Activated CD4-positive, alpha-beta T cell treated with anti-CD3 and anti-CD28 coated beads, Interleukin-2, amount 50 U/mL, for 1 hour (primary cell): ENCODE measurements at regions not wholly inside any gene's neighbourhood (a gene's known extent, or its start where the extent isn't known, plus 50 kb on each side); places are given as distances from the start of the nearest gene placed in this dataset.

ENCODE experiments used
- DNase-seq: peaks from one replicate; pipeline ENCODE4 v3.0.0-alpha.2; 2020

- no peak for DNase-seq
These were observed 673.8 kb upstream of the FANCL start for GRCh38 chr2:58914733-58915505.

GRCh38 chr2:58913082-58913726 lies 672.1 kb upstream of the FANCL start:
- no peak for DNase-seq

- no peak for DNase-seq
These were observed 670.8 kb upstream of the FANCL start for GRCh38 chr2:58911877-58912276.

GRCh38 chr2:58908501-58909154 lies 667.5 kb upstream of the FANCL start:
- DNase-seq = no peak

GRCh38 chr2:58907644-58908043 lies 666.5 kb upstream of the FANCL start:
- no peak for DNase-seq

- no peak for DNase-seq
These were observed 665.0 kb upstream of the FANCL start for GRCh38 chr2:58906081-58906645.

GRCh38 chr2:58904095-58904494 lies 663.0 kb upstream of the FANCL start:
- no peak for DNase-seq

GRCh38 chr2:58903427-58903826 lies 662.3 kb upstream of the FANCL start:
- no peak for DNase-seq

- no peak for DNase-seq
These were observed 659.3 kb upstream of the FANCL start for GRCh38 chr2:58900246-58901027.

- no peak for DNase-seq
These were observed 658.6 kb upstream of the FANCL start for GRCh38 chr2:58899692-58900091.

- no peak for DNase-seq
These were observed 655.5 kb upstream of the FANCL start for GRCh38 chr2:58896638-58897037.

GRCh38 chr2:58895857-58896256 lies 654.7 kb upstream of the FANCL start:
- no peak for DNase-seq

GRCh38 chr2:58893656-58894351 lies 652.7 kb upstream of the FANCL start:
- DNase-seq = no peak

GRCh38 chr2:58891828-58892377 lies 650.8 kb upstream of the FANCL start:
- DNase-seq = no peak

GRCh38 chr2:58890865-58891525 lies 649.9 kb upstream of the FANCL start:
- DNase-seq = no peak

- no peak for DNase-seq
These were observed 644.9 kb upstream of the FANCL start for GRCh38 chr2:58886009-58886408.

- DNase-seq = no peak
These were observed 638.7 kb upstream of the FANCL start for GRCh38 chr2:58879834-58880233.

- no peak for DNase-seq
These were observed 637.7 kb upstream of the FANCL start for GRCh38 chr2:58878778-58879177.

GRCh38 chr2:58876126-58876525 lies 635.0 kb upstream of the FANCL start:
- no peak for DNase-seq

GRCh38 chr2:58875436-58875835 lies 634.3 kb upstream of the FANCL start:
- DNase-seq = no peak

GRCh38 chr2:58871469-58872142 lies 630.5 kb upstream of the FANCL start:
- no peak for DNase-seq
